ENCODE measurements at regions not wholly inside any gene's neighbourhood (a gene's known extent, or its start where the extent isn't known, plus 50 kb on each side); places are given as distances from the start of the nearest gene placed in this dataset.
"Not testable (repeated sequence)": the region's sequence is repeated elsewhere in the genome, so short reads cannot be mapped to it uniquely, and the experiment has no call there.

GRCh38 chr13:93007928-93008327 lies 218.7 kb upstream of the GPC6 start:
- H3K4me3 ChIP-seq (ENCODE audit: low read length) = no peak overlapping the region
- no peaks in the 10 kb centered on the region for H3K36me3 ChIP-seq (ENCODE audit: control insufficient read depth, insufficient read depth, low read length)
- no peaks in the 10 kb centered on the region for H3K27me3 ChIP-seq (ENCODE audit: control insufficient read depth, insufficient read depth, low read length)
- DNase-seq = no peak
- no peak overlapping the region for H3K27ac ChIP-seq (ENCODE audit: low read length)
- H3K4me1 ChIP-seq (ENCODE audit: control insufficient read depth, insufficient read depth, low read length) = no peaks in the 10 kb centered on the region
- peaks cover 12% of the 10 kb centered on the region for H3K9me3 ChIP-seq (ENCODE audit: control insufficient read depth, low read depth, low read length)

GRCh38 chr13:93017493-93018112 lies 209.0 kb upstream of the GPC6 start:
- Histone ChIP-seq H3K27ac (ENCODE audit: low read length) (no peak overlapping the region), H3K4me1 (ENCODE audit: control insufficient read depth, insufficient read depth, low read length) (no peaks in the 10 kb centered on the region), H3K36me3 (ENCODE audit: control insufficient read depth, insufficient read depth, low read length) (no peaks in the 10 kb centered on the region), H3K4me3 (ENCODE audit: low read length) (no peak overlapping the region), H3K9me3 (ENCODE audit: control insufficient read depth, low read depth, low read length) (peaks cover 3% of the 10 kb centered on the region), H3K27me3 (ENCODE audit: control insufficient read depth, insufficient read depth, low read length) (no peaks in the 10 kb centered on the region)
- no CpG with 5 or more reads among the region's 1 CpG for WGBS (ENCODE audit: insufficient coverage, low lambda C conversion rate)
- DNase-seq = no peak

DNA sequence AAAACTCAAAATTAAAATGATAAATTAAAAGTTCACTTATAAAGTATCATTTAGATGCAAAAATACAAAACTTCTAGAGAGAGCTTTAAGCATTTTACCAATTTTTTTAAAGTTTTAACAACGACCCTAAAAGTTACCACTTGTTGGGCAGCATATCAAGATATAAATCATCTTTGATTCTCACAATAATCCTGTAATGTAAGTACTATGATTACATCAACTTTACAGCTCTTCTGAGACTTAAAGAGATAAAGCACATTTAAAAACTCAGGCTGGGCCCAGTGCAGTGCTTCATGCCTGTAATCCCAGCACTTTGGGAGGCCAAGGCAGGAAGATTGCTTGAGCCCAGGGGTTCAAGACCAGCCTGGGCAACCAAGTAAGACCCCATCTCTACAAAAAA lies 202.7 kb upstream of the GPC6 start:
- Histone ChIP-seq H3K36me3 (ENCODE audit: control insufficient read depth, insufficient read depth, low read length) (no peaks in the 10 kb centered on the region), H3K4me3 (ENCODE audit: low read length) (no peak overlapping the region), H3K4me1 (ENCODE audit: control insufficient read depth, insufficient read depth, low read length) (no peaks in the 10 kb centered on the region), H3K9me3 (ENCODE audit: control insufficient read depth, low read depth, low read length) (no peaks in the 10 kb centered on the region), H3K27ac (ENCODE audit: low read length) (no peak overlapping the region), H3K27me3 (ENCODE audit: control insufficient read depth, insufficient read depth, low read length) (no peaks in the 10 kb centered on the region)
- WGBS (ENCODE audit: insufficient coverage, low lambda C conversion rate) = 20% methylated on average over 1 of the region's 1 CpG
- no peak for DNase-seq

DNA sequence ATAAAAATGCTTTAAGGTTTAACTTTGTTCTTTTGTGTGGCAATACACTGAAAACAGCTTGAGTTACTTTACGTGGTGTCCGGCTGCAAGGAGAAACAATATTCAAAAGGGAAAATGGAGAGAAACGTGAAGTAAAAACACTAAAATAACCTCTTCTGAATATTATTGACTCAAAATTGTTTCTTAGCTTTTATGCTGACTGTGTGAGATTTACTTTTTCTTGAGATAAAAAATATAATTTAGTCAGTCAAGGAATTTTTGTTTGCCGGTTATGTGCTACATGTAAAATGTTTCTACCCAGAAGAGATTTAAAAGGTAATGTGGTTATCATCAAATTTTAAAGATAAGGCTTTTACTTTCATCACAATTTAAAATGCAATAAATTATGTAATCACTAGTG lies 200.6 kb upstream of the GPC6 start:
- no peak overlapping the region for H3K27ac ChIP-seq (ENCODE audit: low read length)
- no peaks in the 10 kb centered on the region for H3K27me3 ChIP-seq (ENCODE audit: control insufficient read depth, insufficient read depth, low read length)
- no peaks in the 10 kb centered on the region for H3K36me3 ChIP-seq (ENCODE audit: control insufficient read depth, insufficient read depth, low read length)
- no peaks in the 10 kb centered on the region for H3K4me1 ChIP-seq (ENCODE audit: control insufficient read depth, insufficient read depth, low read length)
- no peaks in the 10 kb centered on the region for H3K9me3 ChIP-seq (ENCODE audit: control insufficient read depth, low read depth, low read length)
- DNase-seq = no peak
- H3K4me3 ChIP-seq (ENCODE audit: low read length) = no peak overlapping the region
- WGBS (ENCODE audit: insufficient coverage, low lambda C conversion rate) = 91% methylated on average over 4 of the region's 4 CpGs

DNA sequence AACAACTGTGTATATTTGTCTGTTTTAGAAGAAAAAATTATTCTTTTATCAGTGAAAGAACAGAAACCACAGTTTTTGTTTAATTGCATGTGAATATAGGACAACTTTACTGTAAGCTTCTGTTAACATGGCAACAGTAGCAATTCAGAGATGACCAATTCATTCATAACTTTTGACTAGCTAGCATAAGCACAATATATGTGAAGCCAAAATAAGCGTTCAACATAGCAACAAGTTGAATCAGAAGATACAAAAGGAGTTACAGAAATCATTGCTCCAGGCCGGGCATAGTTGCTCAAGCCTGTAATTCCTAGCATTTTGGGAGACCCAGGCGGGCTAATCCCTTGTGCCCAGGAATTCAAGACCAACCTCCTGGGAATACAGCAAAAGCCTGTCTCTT lies 197.1 kb upstream of the GPC6 start:
- whole genome bisulfite sequencing (ENCODE audit: insufficient coverage, low lambda C conversion rate) = 80% methylated on average over 1 of the region's 3 CpGs
- no peaks in the 10 kb centered on the region for H3K9me3 ChIP-seq (ENCODE audit: control insufficient read depth, low read depth, low read length)
- no peaks in the 10 kb centered on the region for H3K27me3 ChIP-seq (ENCODE audit: control insufficient read depth, insufficient read depth, low read length)
- no peaks in the 10 kb centered on the region for H3K36me3 ChIP-seq (ENCODE audit: control insufficient read depth, insufficient read depth, low read length)
- no peak for DNase-seq
- no peak overlapping the region for H3K4me3 ChIP-seq (ENCODE audit: low read length)
- no peaks in the 10 kb centered on the region for H3K4me1 ChIP-seq (ENCODE audit: control insufficient read depth, insufficient read depth, low read length)
- no peak overlapping the region for H3K27ac ChIP-seq (ENCODE audit: low read length)

- no peak for DNase-seq
- WGBS (ENCODE audit: insufficient coverage, low lambda C conversion rate) = 95% methylated on average over 3 of the region's 3 CpGs
- H3K4me1 ChIP-seq (ENCODE audit: control insufficient read depth, insufficient read depth, low read length) = no peaks in the 10 kb centered on the region
- no peaks in the 10 kb centered on the region for H3K36me3 ChIP-seq (ENCODE audit: control insufficient read depth, insufficient read depth, low read length)
- no peak overlapping the region for H3K27ac ChIP-seq (ENCODE audit: low read length)
- H3K9me3 ChIP-seq (ENCODE audit: control insufficient read depth, low read depth, low read length) = no peaks in the 10 kb centered on the region
- H3K4me3 ChIP-seq (ENCODE audit: low read length) = no peak overlapping the region
- no peaks in the 10 kb centered on the region for H3K27me3 ChIP-seq (ENCODE audit: control insufficient read depth, insufficient read depth, low read length)
These were observed 190.2 kb upstream of the GPC6 start for GRCh38 chr13:93036380-93036779.

- DNase-seq = no peak
- H3K9me3 ChIP-seq (ENCODE audit: control insufficient read depth, low read depth, low read length) = no peaks in the 10 kb centered on the region
- WGBS (ENCODE audit: insufficient coverage, low lambda C conversion rate) = 100% methylated on average over 2 of the region's 5 CpGs
- no peak overlapping the region for H3K27ac ChIP-seq (ENCODE audit: low read length)
- no peak overlapping the region for H3K4me3 ChIP-seq (ENCODE audit: low read length)
- no peaks in the 10 kb centered on the region for H3K4me1 ChIP-seq (ENCODE audit: control insufficient read depth, insufficient read depth, low read length)
- H3K36me3 ChIP-seq (ENCODE audit: control insufficient read depth, insufficient read depth, low read length) = no peaks in the 10 kb centered on the region
- no peaks in the 10 kb centered on the region for H3K27me3 ChIP-seq (ENCODE audit: control insufficient read depth, insufficient read depth, low read length)
These were observed 188.8 kb upstream of the GPC6 start for GRCh38 chr13:93037780-93038179.

DNA sequence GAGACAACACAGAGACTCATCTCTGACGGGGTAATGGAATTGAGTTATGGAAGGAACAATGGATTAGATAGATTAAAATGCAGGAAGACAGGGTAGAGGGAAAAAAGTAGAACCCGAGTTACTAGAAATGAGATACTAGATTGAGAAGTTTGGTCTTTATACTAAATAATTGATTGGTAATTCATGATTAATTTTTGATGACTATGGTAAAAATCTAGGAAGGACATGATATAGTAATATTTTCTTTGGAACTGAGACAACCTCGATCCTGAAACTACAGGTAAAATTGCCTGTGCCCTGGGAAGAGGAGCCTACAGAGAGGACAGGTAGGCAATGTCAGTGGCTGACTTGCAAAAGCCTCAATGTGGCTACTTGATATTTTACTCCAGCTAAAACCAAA lies 188.4 kb upstream of the GPC6 start:
- no peaks in the 10 kb centered on the region for H3K9me3 ChIP-seq (ENCODE audit: control insufficient read depth, low read depth, low read length)
- H3K27ac ChIP-seq (ENCODE audit: low read length) = no peak overlapping the region
- H3K4me1 ChIP-seq (ENCODE audit: control insufficient read depth, insufficient read depth, low read length) = no peaks in the 10 kb centered on the region
- H3K36me3 ChIP-seq (ENCODE audit: control insufficient read depth, insufficient read depth, low read length) = no peaks in the 10 kb centered on the region
- no peak for DNase-seq
- no peaks in the 10 kb centered on the region for H3K27me3 ChIP-seq (ENCODE audit: control insufficient read depth, insufficient read depth, low read length)
- 100% methylated on average over 1 of the region's 3 CpGs for WGBS (ENCODE audit: insufficient coverage, low lambda C conversion rate)
- no peak overlapping the region for H3K4me3 ChIP-seq (ENCODE audit: low read length)

DNA sequence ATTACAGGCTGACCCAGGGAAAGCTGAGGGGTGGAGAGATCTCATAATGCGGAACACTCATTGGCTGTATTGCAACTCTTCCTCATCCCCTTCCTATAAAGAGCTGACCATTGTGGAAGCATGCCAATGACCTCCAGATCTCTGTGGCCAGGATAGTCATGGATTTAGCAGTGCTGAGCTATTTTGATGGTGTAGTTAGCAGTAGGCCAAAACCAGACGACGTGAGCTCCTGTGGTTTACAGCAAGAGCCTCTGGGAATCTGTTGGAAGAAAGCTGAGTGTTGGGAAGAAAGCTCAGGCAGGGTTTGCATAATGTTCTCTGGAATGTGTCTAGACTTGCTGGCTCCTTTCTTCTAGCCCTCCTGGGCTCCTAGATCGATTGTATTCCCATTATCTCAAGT lies 187.5 kb upstream of the GPC6 start:
- Histone ChIP-seq H3K4me3 (ENCODE audit: low read length) (no peak overlapping the region), H3K4me1 (ENCODE audit: control insufficient read depth, insufficient read depth, low read length) (no peaks in the 10 kb centered on the region), H3K27ac (ENCODE audit: low read length) (no peak overlapping the region), H3K27me3 (ENCODE audit: control insufficient read depth, insufficient read depth, low read length) (no peaks in the 10 kb centered on the region), H3K36me3 (ENCODE audit: control insufficient read depth, insufficient read depth, low read length) (no peaks in the 10 kb centered on the region), H3K9me3 (ENCODE audit: control insufficient read depth, low read depth, low read length) (no peaks in the 10 kb centered on the region)
- 83% methylated on average over 2 of the region's 4 CpGs for WGBS (ENCODE audit: insufficient coverage, low lambda C conversion rate)
- no peak for DNase-seq

- H3K4me3 ChIP-seq (ENCODE audit: low read length); DNase-seq; H3K36me3 ChIP-seq (ENCODE audit: control insufficient read depth, insufficient read depth, low read length); H3K9me3 ChIP-seq (ENCODE audit: control insufficient read depth, low read depth, low read length); H3K27me3 ChIP-seq (ENCODE audit: control insufficient read depth, insufficient read depth, low read length); H3K4me1 ChIP-seq (ENCODE audit: control insufficient read depth, insufficient read depth, low read length); H3K27ac ChIP-seq (ENCODE audit: low read length): not testable (repeated sequence)
- WGBS (ENCODE audit: insufficient coverage, low lambda C conversion rate) = no CpG with 5 or more reads among the region's 4 CpGs
These were observed 185.0 kb upstream of the GPC6 start for GRCh38 chr13:93041566-93041965.

- no peaks in the 10 kb centered on the region for H3K4me1 ChIP-seq (ENCODE audit: control insufficient read depth, insufficient read depth, low read length)
- H3K27me3 ChIP-seq (ENCODE audit: control insufficient read depth, insufficient read depth, low read length) = no peaks in the 10 kb centered on the region
- H3K9me3 ChIP-seq (ENCODE audit: control insufficient read depth, low read depth, low read length) = no peaks in the 10 kb centered on the region
- no peak overlapping the region for H3K27ac ChIP-seq (ENCODE audit: low read length)
- H3K4me3 ChIP-seq (ENCODE audit: low read length) = no peak overlapping the region
- DNase-seq = no peak
- no CpG with 5 or more reads among the region's 1 CpG for WGBS (ENCODE audit: insufficient coverage, low lambda C conversion rate)
- no peaks in the 10 kb centered on the region for H3K36me3 ChIP-seq (ENCODE audit: control insufficient read depth, insufficient read depth, low read length)
These were observed 180.8 kb upstream of the GPC6 start for GRCh38 chr13:93045836-93046235.

Measured in large intestine (tissue), 3 donors.